H1 (cell line): ENCODE measurements at regions not wholly inside any gene's neighbourhood (a gene's known extent, or its start where the extent isn't known, plus 50 kb on each side); places are given as distances from the start of the nearest gene placed in this dataset.

Experiments used
- CTCF ChIA-PET: fragments of 300-600 bp; sonication (Branson Sonifier 250); formaldehyde crosslinking; loops from one replicate; lab custom pipeline; 2021; ENCODE audit not compliant: partially characterized antibody; lab: Charles Lee
- POLR2A ChIA-PET: fragments of 300-600 bp; sonication (Branson Sonifier 250); formaldehyde crosslinking; loops from one replicate; lab custom pipeline; 2021; ENCODE audit warnings: inconsistent platforms; ENCODE audit not compliant: partially characterized antibody; lab: Charles Lee
- DNase-seq, 2 experiments: peaks; one replicate each; pipeline versions ENCODE4 v3.0.0 to v3.0.0-alpha.2; 2010 to 2022; ENCODE audit warnings: low spot score in 2 of 2, low read depth in 1 of 2, mixed read lengths in 1 of 2
- FAIRE-seq: peaks from 2 replicates; lab custom pipeline; 2011; peaks lifted over from hg19 to GRCh38; lab: Jason Lieb, UNC
- H2AFZ ChIP-seq: 2 replicates; pipeline ENCODE4 v1.8.1; 2012; ENCODE audit warnings: low read length, inconsistent platforms
- H2AK5ac ChIP-seq: 2 replicates; pipeline ENCODE4 v1.6.1; 2013; ENCODE audit warnings: low read depth, low read length
- H2BK120ac ChIP-seq: replicated peaks from 2 replicates; pipeline ENCODE3; 2013; ENCODE audit warnings: low read depth, low read length, inconsistent platforms
- H2BK12ac ChIP-seq: 2 replicates; pipeline ENCODE4 v1.6.1; 2013; ENCODE audit warnings: low read depth, low read length
- H2BK15ac ChIP-seq: 2 replicates; pipeline ENCODE4 v1.6.1; 2013; ENCODE audit warnings: low read length
- H2BK20ac ChIP-seq: 2 replicates; pipeline ENCODE4 v1.6.1; 2013; ENCODE audit warnings: low read length
- H2BK5ac ChIP-seq: 2 replicates; pipeline ENCODE4 v1.6.1; 2013; ENCODE audit warnings: low read depth, low read length
- H3K14ac ChIP-seq: 2 replicates; pipeline ENCODE4 v1.6.1; 2013; ENCODE audit warnings: inconsistent platforms; ENCODE audit not compliant: insufficient read length
- H3K18ac ChIP-seq: 2 replicates; pipeline ENCODE4 v1.6.1; 2013; ENCODE audit warnings: low read length; ENCODE audit errors: extremely low read depth
- H3K23ac ChIP-seq: 2 replicates; pipeline ENCODE4 v1.6.1; 2013; ENCODE audit warnings: inconsistent platforms; ENCODE audit not compliant: insufficient read length
- H3K23me2 ChIP-seq: 2 replicates; pipeline ENCODE4 v1.6.1; 2013; ENCODE audit warnings: low read depth, low read length
- H3K27ac ChIP-seq: 2 replicates; pipeline ENCODE4 v1.6.1; 2011; ENCODE audit warnings: low read depth, low read length, inconsistent platforms
- H3K27me3 ChIP-seq, 4 experiments: replicated peaks in 1 of 4; 1 replicate in 1 of 4; 2 replicates in 3 of 4; pipeline versions ENCODE4 v1.6.1 to v1.8.1; 2011 to 2013; ENCODE audit warnings: low read length in 3 of 4, mild to moderate bottlenecking in 3 of 4, inconsistent platforms in 2 of 4, mixed read lengths in 2 of 4, moderate library complexity in 1 of 4; ENCODE audit not compliant: control insufficient read depth in 3 of 4, insufficient read depth in 3 of 4; ENCODE audit errors: extremely low read depth in 1 of 4
- H3K36me3 ChIP-seq, 4 experiments: 2 replicates each; pipeline versions ENCODE4 v1.6.1 to v1.8.1; 2011 to 2013; ENCODE audit warnings: mild to moderate bottlenecking in 4 of 4, low read length in 3 of 4, moderate library complexity in 2 of 4, control low read depth in 1 of 4, inconsistent platforms in 1 of 4; ENCODE audit not compliant: insufficient read depth in 4 of 4, control insufficient read depth in 2 of 4
- H3K4ac ChIP-seq: replicated peaks from 2 replicates; pipeline ENCODE3; 2013; ENCODE audit warnings: low read length, low read depth, mixed read lengths, inconsistent platforms; ENCODE audit not compliant: insufficient read length
- H3K4me1 ChIP-seq, 4 experiments: replicated peaks in 1 of 4; 1 replicate in 1 of 4; 2 replicates in 3 of 4; pipeline versions ENCODE4 v1.6.1 to v1.8.1; 2011 to 2013; ENCODE audit warnings: low read length in 3 of 4, inconsistent platforms in 2 of 4, mixed read lengths in 1 of 4; ENCODE audit not compliant: insufficient read depth in 4 of 4, control insufficient read depth in 3 of 4
- H3K4me2 ChIP-seq, 2 experiments: 2 replicates each; pipeline versions ENCODE4 v1.6.1 to v1.8.1; 2011 to 2013; ENCODE audit warnings: low read depth in 2 of 2, low read length in 2 of 2, control low read depth in 1 of 2, inconsistent platforms in 1 of 2, mild to moderate bottlenecking in 1 of 2; ENCODE audit not compliant: insufficient read depth in 1 of 2
- H3K4me3 ChIP-seq, 4 experiments: fragments of 200-600, 300-600 bp in 1 of 4; sonication (generic), shearing (Covaris generic), sonication (Bioruptor Twin) in 1 of 4; 2 replicates each; pipeline versions ENCODE4 v1.5.1 to v1.8.1; 2011 to 2016; ENCODE audit warnings: low read length in 4 of 4, low read depth in 3 of 4, control low read depth in 2 of 4, inconsistent platforms in 2 of 4, mild to moderate bottlenecking in 2 of 4, mixed read lengths in 1 of 4, moderate library complexity in 1 of 4; ENCODE audit not compliant: insufficient read depth in 2 of 4; ENCODE audit errors: extremely low read depth in 1 of 4
- H3K56ac ChIP-seq: replicated peaks from 2 replicates; pipeline ENCODE3; 2013; ENCODE audit warnings: low read depth, mild to moderate bottlenecking, mixed read lengths, low read length, inconsistent platforms; ENCODE audit not compliant: insufficient read length
- H3K79me1 ChIP-seq: 2 replicates; pipeline ENCODE4 v1.6.1; 2013; ENCODE audit warnings: low read depth, low read length, control low read depth
- H3K79me2 ChIP-seq, 2 experiments: 2 replicates each; pipeline versions ENCODE4 v1.6.1 to v1.8.1; 2012 to 2013; ENCODE audit warnings: low read length in 2 of 2, mild to moderate bottlenecking in 2 of 2, inconsistent platforms in 1 of 2; ENCODE audit not compliant: insufficient read depth in 2 of 2, control insufficient read depth in 1 of 2
- H3K9ac ChIP-seq, 4 experiments: replicated peaks in 1 of 4; 1 replicate in 1 of 4; 2 replicates in 3 of 4; pipeline versions ENCODE4 v1.6.1 to v1.8.1; 2011 to 2013; ENCODE audit warnings: low read depth in 3 of 4, low read length in 3 of 4, control low read depth in 2 of 4, mild to moderate bottlenecking in 2 of 4, moderate library complexity in 2 of 4, inconsistent platforms in 1 of 4; ENCODE audit errors: extremely low read depth in 1 of 4
- H3K9me3 ChIP-seq, 2 experiments: 2 replicates each; pipeline versions ENCODE4 v1.6.1 to v1.8.1; 2012 to 2013; ENCODE audit warnings: mild to moderate bottlenecking in 2 of 2, moderate library complexity in 2 of 2, control low read depth in 1 of 2, inconsistent platforms in 1 of 2, low read depth in 1 of 2, low read length in 1 of 2, mixed read lengths in 1 of 2; ENCODE audit not compliant: insufficient read depth in 2 of 2
- H4K20me1 ChIP-seq, 2 experiments: replicated peaks in 1 of 2; 2 replicates each; pipeline versions ENCODE3 to v1.8.1; 2011 to 2013; ENCODE audit warnings: inconsistent platforms in 2 of 2, low read length in 2 of 2, mild to moderate bottlenecking in 1 of 2; ENCODE audit not compliant: insufficient read depth in 2 of 2, control insufficient read depth in 1 of 2
- H4K5ac ChIP-seq: 2 replicates; pipeline ENCODE4 v1.6.1; 2013; ENCODE audit warnings: low read length, low read depth, mixed read lengths, inconsistent platforms; ENCODE audit not compliant: insufficient read length
- H4K8ac ChIP-seq: 2 replicates; pipeline ENCODE4 v1.8.0; 2013; ENCODE audit warnings: mild to moderate bottlenecking, moderate library complexity, low read length, inconsistent platforms; ENCODE audit not compliant: insufficient read depth; ENCODE audit errors: extremely low read depth
- H4K91ac ChIP-seq: replicated peaks from 2 replicates; pipeline ENCODE3; 2013; ENCODE audit warnings: low read length, mixed read lengths, inconsistent platforms; ENCODE audit not compliant: insufficient read length
- BRCA1 ChIP-seq: IDR thresholded peaks from 2 replicates; pipeline ENCODE4 v1.6.1; 2012; ENCODE audit warnings: low read depth, low read length, improper control_type of control experiment
- CHD1 ChIP-seq: IDR thresholded peaks from 2 replicates; pipeline ENCODE4 v1.6.1; 2012; ENCODE audit warnings: low read depth, low read length, improper control_type of control experiment
- HDAC6 ChIP-seq: IDR thresholded peaks from one replicate; pipeline ENCODE4 v1.7.1; 2012; ENCODE audit warnings: low read depth, mild to moderate bottlenecking, inconsistent platforms, low read length, moderate library complexity
- JUN ChIP-seq: IDR thresholded peaks from 2 replicates; pipeline ENCODE4 v1.6.1; 2011; ENCODE audit warnings: low read depth, mild to moderate bottlenecking, improper control_type of control experiment, low read length
- WGBS, 2 experiments: shearing (Covaris generic) in 1 of 2; methylation state at CpG; one replicate each; pipeline versions ENCODE4 v1.1.6 to v1.1.7; 2013 to 2015; ENCODE audit warnings: low lambda C conversion rate in 2 of 2, mixed read lengths in 2 of 2, inconsistent platforms in 1 of 2, low coverage in 1 of 2, missing lambda C conversion rate in 1 of 2; ENCODE audit not compliant: insufficient replicate concordance in 2 of 2, insufficient coverage in 1 of 2, insufficient read length in 1 of 2; ENCODE audit errors: extremely low coverage in 1 of 2, missing lambda C conversion rate in 1 of 2; 5-methylcytosine and 5-hydroxymethylcytosine counted together

DNA sequence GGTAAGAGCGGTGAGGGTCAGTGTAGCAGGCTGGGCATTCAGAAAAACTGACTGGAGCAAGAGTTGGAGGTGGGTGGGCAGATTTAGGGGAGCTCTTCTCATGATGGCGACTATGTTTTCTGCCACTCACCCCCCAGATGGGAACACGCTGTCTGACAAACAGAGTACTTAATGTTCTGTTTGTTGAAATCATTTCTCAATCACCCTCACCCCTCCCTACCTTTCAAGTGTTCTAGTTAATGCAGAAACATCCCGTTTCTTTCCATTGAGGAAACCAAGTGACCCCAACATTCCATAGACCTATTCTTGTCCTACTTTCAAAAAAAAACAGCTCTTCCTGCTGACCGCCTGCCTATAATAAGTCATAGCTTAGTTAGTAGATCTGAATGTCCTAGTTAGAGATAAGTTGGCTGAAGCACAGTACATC lies 132.5 kb upstream of the NEDD9 start:
- Histone ChIP-seq H2BK120ac (no peak overlapping the region), H3K27me3 (no peaks in the 10 kb centered on the region), H3K4me2 (no peak overlapping the region), H3K56ac (no peak overlapping the region), H2BK20ac (no peak overlapping the region), H4K5ac (no peak overlapping the region), H2AFZ (no peak overlapping the region), H4K8ac (no peak overlapping the region), H3K4me3 (no peak overlapping the region), H3K23me2 (no peaks in the 10 kb centered on the region), H3K9ac (no peak overlapping the region), H2BK15ac (no peak overlapping the region), H3K23ac (no peak overlapping the region), H2AK5ac (no peak overlapping the region), H2BK5ac (no peak overlapping the region), H3K79me2 (no peaks in the 10 kb centered on the region), H2BK12ac (no peak overlapping the region), H3K9me3 (no peaks in the 10 kb centered on the region), H3K4me1 (no peaks in the 10 kb centered on the region), H3K79me1 (no peaks in the 10 kb centered on the region), H3K4ac (no peak overlapping the region), H4K20me1 (no peaks in the 10 kb centered on the region), H3K27ac (no peak overlapping the region), H3K14ac (no peak overlapping the region), H3K18ac (no peak overlapping the region), H4K91ac (no peak overlapping the region), H3K36me3 (no peaks in the 10 kb centered on the region)
- ChIA-PET CTCF (interaction anchor here (0.7 to 2.2 kb wide), 3 partner anchors 10 to 132 kb away, joined by 3 to 6 read pairs (median 3); no protein-coding TSS in a partner anchor), POLR2A (no interaction called here)
- 90% methylated on average over 5 of the region's 5 CpGs; no CpG with 5 or more reads in 1 of the 2 experiments for WGBS, 2 experiments
- DNase-seq (no peak), FAIRE-seq (no peak)
- no peak for TF ChIP-seq HDAC6
- no peak for TF ChIP-seq JUN
- no peak for TF ChIP-seq BRCA1
- TF ChIP-seq CHD1: no peak
